ENCODE measurements at regions not wholly inside any gene's neighbourhood (a gene's known extent, or its start where the extent isn't known, plus 50 kb on each side); places are given as distances from the start of the nearest gene placed in this dataset.

DNA sequence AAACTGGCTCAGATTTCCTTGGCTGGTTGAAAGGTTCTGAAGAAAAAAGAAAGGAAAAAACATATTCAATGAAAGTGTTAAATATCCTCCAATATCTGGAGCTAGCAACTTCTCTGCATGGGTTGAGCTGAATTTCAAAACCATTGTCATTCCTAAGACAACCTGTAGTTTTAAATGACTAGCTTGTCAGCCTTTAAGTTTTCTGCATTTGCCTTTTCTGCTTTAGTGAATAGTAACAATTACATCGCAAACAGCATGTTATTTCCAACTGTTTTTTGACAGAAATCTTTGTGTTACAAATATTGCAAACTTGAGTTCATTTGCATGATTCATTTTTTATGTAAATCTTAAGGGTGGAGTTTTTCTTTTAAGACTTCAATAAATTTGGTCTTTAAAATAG, 852.3 kb upstream of the CELF2 start:
- DNase-seq (ENCODE audit: low read depth in 2 of 2) = no peak

- no peak for DNase-seq (ENCODE audit: low read depth in 2 of 2)
Measured at GRCh38 chr10:10178476-10178875, 839.2 kb upstream of the CELF2 start.

DNA sequence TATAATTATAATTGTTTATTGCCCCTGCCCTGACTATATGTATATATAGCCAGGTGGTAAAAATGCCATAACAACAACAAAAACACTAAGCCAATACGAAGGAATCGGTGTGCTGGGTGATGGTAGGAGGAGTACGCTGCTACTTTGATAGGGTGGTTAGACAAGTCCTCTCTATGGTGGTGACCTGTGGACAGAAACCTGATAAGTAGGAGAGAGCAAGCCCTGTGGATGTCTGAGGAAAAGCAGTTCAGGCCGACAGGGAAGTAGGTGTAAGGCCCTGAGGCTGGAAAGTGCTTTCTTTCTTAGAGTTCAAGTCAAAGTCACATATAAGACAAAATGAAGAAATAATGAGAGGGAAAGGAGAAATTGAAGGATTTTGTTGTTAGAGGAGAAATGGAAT, 823.8 kb upstream of the CELF2 start:
- no peak for DNase-seq (ENCODE audit: low read depth in 2 of 2)

- DNase-seq (ENCODE audit: low read depth in 2 of 2) = no peak
Measured at GRCh38 chr10:10196701-10197100, 821.0 kb upstream of the CELF2 start.

DNA sequence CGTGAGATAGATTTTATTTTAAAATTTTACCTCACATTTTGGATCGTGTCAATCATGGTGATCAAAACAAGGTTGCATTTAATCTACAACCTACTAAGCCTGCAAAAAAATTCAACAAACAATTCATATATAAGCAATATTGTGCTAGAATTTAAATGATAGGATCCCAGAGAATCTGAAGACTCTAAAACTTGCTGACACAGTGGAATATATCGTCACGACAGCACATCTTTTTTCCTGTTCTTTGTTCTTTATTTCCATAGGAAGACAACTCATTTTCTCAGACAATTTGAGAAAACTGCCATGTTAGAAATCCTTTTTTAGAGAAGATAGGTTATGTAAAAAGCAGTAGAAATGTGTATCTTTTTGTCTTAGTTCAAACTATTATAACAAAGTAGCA, 820.2 kb upstream of the CELF2 start:
- DNase-seq (ENCODE audit: low read depth in 2 of 2) = no peak

DNA sequence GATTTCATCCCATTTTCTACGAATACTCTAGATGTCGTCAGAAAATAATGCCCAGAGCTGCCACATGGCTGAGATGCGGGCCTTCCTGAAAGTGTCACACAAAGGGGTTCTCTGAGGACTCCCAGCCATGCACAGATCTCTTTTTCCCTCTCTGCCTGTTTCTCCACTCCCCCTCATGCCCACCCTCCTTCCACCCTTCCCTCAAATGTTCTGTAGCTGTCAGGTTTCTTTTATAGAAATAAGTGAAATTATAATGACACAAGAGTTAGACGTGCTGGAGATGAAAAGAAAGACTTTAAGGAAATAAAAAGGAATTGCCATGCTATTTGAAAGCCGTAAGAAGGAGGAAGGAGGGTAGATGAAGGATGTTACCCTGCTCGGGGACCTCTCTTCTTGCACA, 819.3 kb upstream of the CELF2 start:
- DNase-seq (ENCODE audit: low read depth in 2 of 2) = no peak

DNA sequence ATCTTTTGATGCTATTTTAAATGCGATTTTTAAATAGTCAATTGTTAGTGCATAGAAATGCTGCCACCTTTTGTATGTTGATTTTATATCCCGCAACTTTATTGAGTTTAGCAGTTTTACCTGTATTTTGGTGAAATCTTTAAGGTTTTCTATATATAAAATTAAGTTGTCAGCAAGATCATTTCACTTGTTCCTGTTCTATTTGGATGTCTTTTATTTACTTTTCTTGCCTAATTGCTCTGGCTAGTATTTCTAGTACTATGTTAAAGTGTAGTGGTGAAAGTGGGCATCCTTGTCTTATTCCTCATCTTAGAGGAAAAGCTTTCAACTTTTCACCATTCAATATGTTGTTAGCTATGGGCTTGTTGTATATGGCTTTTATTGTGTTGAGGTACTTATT, 813.3 kb upstream of the CELF2 start:
- no peak for DNase-seq (ENCODE audit: low read depth in 2 of 2)

- DNase-seq (ENCODE audit: low read depth in 2 of 2) = no peak
Measured at GRCh38 chr10:10205906-10206305, 811.8 kb upstream of the CELF2 start.

DNA sequence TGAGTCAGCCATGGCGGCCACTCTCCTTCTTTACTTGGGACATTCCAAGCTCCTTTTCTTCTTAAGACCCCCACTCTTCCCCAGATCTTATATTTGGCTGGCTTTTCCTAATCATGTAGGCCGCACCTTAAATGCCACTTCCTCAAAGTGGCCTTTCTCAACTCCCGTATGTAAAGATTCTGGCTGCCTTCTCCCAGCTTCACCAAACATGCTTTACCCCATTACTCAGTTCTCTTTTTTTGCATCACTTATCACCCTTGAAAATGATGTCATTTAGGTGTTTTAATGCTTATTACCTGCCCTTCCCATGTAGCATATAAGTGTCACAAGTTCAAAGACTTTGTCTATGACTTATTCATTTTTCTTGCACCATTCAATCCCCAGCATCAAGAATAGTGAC, 810.1 kb upstream of the CELF2 start:
- no peak for DNase-seq (ENCODE audit: low read depth in 2 of 2)

DNA sequence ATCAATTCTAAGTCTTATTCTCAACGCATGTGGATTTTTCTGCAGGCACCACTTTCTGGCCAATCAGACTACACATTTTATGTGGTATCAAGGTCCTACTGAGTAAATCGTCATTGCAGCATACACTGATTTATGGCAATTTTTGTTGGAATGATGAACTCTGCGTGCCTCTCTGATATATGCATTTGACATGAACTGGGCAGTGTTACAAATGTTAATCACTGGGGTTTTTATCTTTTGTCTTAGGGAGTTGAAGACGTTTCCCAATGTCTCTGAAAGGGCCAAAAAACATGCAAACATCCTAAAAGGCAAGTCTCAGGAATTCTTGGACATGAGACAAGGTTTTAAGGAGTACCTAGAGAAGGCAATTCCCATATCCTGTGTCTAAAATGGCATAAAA, 809.5 kb upstream of the CELF2 start:
- no peak for DNase-seq (ENCODE audit: low read depth in 2 of 2)

- no peak for DNase-seq (ENCODE audit: low read depth in 2 of 2)
Measured at GRCh38 chr10:10209167-10209566, 808.5 kb upstream of the CELF2 start.

- DNase-seq (ENCODE audit: low read depth in 2 of 2) = no peak
Measured at GRCh38 chr10:10211409-10211808, 806.3 kb upstream of the CELF2 start.

GRCh38 chr10:10213237-10213636, 804.4 kb upstream of the CELF2 start:
- no peak for DNase-seq (ENCODE audit: low read depth in 2 of 2)

DNA sequence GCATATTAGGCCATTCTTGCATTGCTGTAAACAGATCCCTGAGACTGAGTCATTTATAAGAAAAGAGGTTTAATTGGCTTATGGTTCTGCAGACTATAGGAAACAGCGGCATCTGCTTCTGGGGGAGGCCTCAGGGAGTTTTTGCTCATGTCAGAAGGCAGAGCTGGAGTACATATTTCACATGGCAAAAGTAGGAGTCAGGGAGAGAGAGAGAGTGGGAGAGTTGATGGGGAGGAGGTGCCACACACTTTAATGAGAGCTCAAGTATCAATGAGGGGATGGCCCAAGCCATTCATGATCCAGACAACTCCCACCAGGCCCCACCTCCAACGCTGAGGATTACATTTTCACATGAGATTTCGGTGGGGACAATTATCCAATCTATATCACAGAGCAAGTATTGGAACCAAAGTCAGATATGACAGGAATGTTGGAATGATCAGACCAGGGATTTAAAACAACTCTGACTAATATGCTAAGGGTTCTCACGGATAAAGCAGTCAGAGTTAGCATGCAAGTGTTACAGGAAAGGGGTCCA, 795.3 kb upstream of the CELF2 start:
- no peak for DNase-seq (ENCODE audit: low read depth in 2 of 2)

- DNase-seq (ENCODE audit: low read depth in 2 of 2) = no peak
Measured at GRCh38 chr10:10223131-10223530, 794.5 kb upstream of the CELF2 start.

GRCh38 chr10:10225136-10225676, 792.5 kb upstream of the CELF2 start:
- DNase-seq (ENCODE audit: low read depth in 2 of 2) = no peak

GRCh38 chr10:10233229-10233628, 784.4 kb upstream of the CELF2 start:
- peak; percentile 0 for DNase-seq (ENCODE audit: low read depth in 2 of 2)

GRCh38 chr10:10235003-10235402, 782.7 kb upstream of the CELF2 start:
- DNase-seq (ENCODE audit: low read depth in 2 of 2) = no peak

DNA sequence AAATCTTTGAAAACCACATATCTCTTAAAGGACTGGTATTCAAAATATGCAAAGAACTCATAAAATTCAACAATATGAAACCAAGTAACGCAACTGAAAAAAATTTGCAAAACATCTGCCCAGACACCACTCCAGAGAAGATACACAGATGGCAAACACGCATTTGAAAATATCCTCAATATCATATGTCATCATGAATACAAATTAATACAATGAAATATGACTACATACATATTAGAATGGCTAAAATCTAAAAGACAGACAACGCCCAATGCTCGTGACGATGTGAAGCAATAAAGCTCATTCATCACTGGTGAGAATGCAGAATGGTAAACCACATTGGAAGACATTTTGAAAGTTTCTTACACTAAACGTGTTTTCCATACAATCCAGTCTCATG, 770.1 kb upstream of the CELF2 start:
- DNase-seq (ENCODE audit: low read depth in 2 of 2) = no peak

- no peak for DNase-seq (ENCODE audit: low read depth in 2 of 2)
Measured at GRCh38 chr10:10256860-10257259, 760.8 kb upstream of the CELF2 start.

- DNase-seq (ENCODE audit: low read depth in 2 of 2) = no peak
Measured at GRCh38 chr10:10259013-10259412, 758.7 kb upstream of the CELF2 start.

- DNase-seq (ENCODE audit: low read depth in 2 of 2) = no peak
Measured at GRCh38 chr10:10270126-10271050, 747.3 kb upstream of the CELF2 start.

DNA sequence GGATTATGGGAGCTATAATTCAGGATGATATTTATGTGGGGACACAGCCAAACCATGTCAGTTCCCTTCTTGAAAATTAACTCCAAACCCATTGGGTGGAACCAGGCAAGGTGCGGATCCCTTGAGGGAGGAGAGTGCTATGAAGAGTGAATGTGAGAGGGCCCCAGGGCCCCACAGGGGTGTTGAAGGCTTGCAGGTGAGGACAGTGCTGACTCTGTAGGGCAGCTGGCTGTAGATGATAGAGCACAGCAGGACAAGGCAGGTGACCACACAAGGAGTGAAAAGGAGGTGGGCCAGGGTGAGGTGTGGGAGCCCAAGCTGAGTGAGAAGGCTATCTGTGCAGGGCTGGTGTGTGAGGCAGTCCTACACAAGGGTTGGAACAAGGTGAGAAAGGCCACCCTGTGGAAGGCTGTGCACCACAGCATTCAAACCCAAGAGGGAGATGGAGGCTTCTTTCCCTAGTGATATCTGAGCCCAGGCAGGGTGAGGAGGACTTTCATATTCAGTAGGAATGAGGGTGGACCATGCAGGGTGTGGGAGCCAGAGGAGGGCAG, 746.0 kb upstream of the CELF2 start:
- no peak for DNase-seq (ENCODE audit: low read depth in 2 of 2)
